Neural cell (in vitro differentiated cells): ENCODE measurements at regions not wholly inside any gene's neighbourhood (a gene's known extent, or its start where the extent isn't known, plus 50 kb on each side); places are given as distances from the start of the nearest gene placed in this dataset.

ENCODE experiments used
- H2AFZ ChIP-seq: fragments of 200-600, 300-800 bp; sonication (generic), shearing (Covaris generic); 2 replicates; pipeline ENCODE4 v1.6.0; 2014; ENCODE audit warnings: low read depth, mild to moderate bottlenecking, antibody characterized with exemption, low read length, moderate library complexity
- H3F3A ChIP-seq: fragments of 200-600 bp; shearing (Covaris generic); 2 replicates; pipeline ENCODE4 v1.6.1; 2016; ENCODE audit warnings: mild to moderate bottlenecking, moderate library complexity, mixed read lengths, antibody characterized with exemption, low read length; ENCODE audit not compliant: insufficient read depth, poor library complexity, severe bottlenecking
- H3K27ac ChIP-seq: fragments of 200-600, 300-800 bp; sonication (generic), shearing (Covaris generic); 2 replicates; pipeline ENCODE4 v1.5.1; 2014; ENCODE audit warnings: mild to moderate bottlenecking, low read length, moderate library complexity
- H3K27me3 ChIP-seq: fragments of 300-800, 200-600 bp; sonication (generic), shearing (Covaris generic); 2 replicates; pipeline ENCODE4 v1.6.0; 2014; ENCODE audit warnings: mild to moderate bottlenecking, low read depth, low read length, moderate library complexity; ENCODE audit not compliant: insufficient read depth
- H3K36me3 ChIP-seq: fragments of 300-800, 200-600 bp; sonication (generic), shearing (Covaris generic); 2 replicates; pipeline ENCODE4 v1.5.1; 2014; ENCODE audit warnings: mild to moderate bottlenecking, antibody characterized with exemption, low read length, moderate library complexity; ENCODE audit not compliant: insufficient read depth
- H3K4me2 ChIP-seq: fragments of 300-800, 200-600 bp; sonication (generic), shearing (Covaris generic); 2 replicates; pipeline ENCODE4 v1.6.0; 2014; ENCODE audit warnings: mild to moderate bottlenecking, low read length
- H3K4me3 ChIP-seq: fragments of 300-800, 200-600 bp; sonication (generic), shearing (Covaris generic); 2 replicates; pipeline ENCODE4 v1.5.1; 2014; ENCODE audit warnings: mild to moderate bottlenecking, low read length, moderate library complexity
- H3K79me2 ChIP-seq: fragments of 200-600 bp; shearing (Covaris generic); replicated peaks from 2 replicates; pipeline ENCODE4 v1.6.0; 2014; ENCODE audit warnings: mild to moderate bottlenecking, low read length, moderate library complexity; ENCODE audit not compliant: insufficient read depth
- H3K9ac ChIP-seq: fragments of 300-800, 200-600 bp; sonication (generic), shearing (Covaris generic); 2 replicates; pipeline ENCODE4 v1.6.1; 2016; ENCODE audit warnings: mild to moderate bottlenecking, low read length, mixed read lengths
- H3K9me2 ChIP-seq: fragments of 200-600 bp; shearing (Covaris generic); 2 replicates; pipeline ENCODE4 v1.6.1; 2016; ENCODE audit warnings: mild to moderate bottlenecking, low read length, mixed read lengths; ENCODE audit not compliant: insufficient read depth
- H3K9me3 ChIP-seq: fragments of 200-600, 300-800 bp; sonication (generic), shearing (Covaris generic); 2 replicates; pipeline ENCODE4 v1.6.1; 2016; ENCODE audit warnings: mild to moderate bottlenecking, mixed run types, low read length, moderate library complexity, mixed read lengths
- H4K20me1 ChIP-seq: fragments of 200-600 bp; shearing (Covaris generic); 2 replicates; pipeline ENCODE4 v1.6.1; 2016; ENCODE audit warnings: mild to moderate bottlenecking, mixed run types; ENCODE audit not compliant: insufficient read depth
- EP300 ChIP-seq: fragments of 450-650 bp; conservative IDR thresholded peaks from 2 replicates; pipeline ENCODE4 v1.6.1; 2014; ENCODE audit warnings: antibody characterized with exemption, mild to moderate bottlenecking, moderate library complexity; ENCODE audit not compliant: poor library complexity, severe bottlenecking
- EZH2 ChIP-seq: fragments of 200-600, 300-800 bp; shearing (Covaris generic), sonication (generic); IDR thresholded peaks from 2 replicates; pipeline ENCODE4 v1.6.1; 2014; ENCODE audit warnings: antibody characterized with exemption, low read length, borderline replicate concordance, mild to moderate bottlenecking; ENCODE audit not compliant: insufficient read depth, poor library complexity, severe bottlenecking
- MXI1 ChIP-seq: fragments of 450-650 bp; conservative IDR thresholded peaks from 2 replicates; pipeline ENCODE4 v1.6.1; 2014; ENCODE audit warnings: antibody characterized with exemption, mild to moderate bottlenecking; ENCODE audit not compliant: poor library complexity, severe bottlenecking
- POLR2AphosphoS5 ChIP-seq: IDR thresholded peaks from 2 replicates; pipeline ENCODE4 v1.6.1; 2012
- RAD21 ChIP-seq: fragments of 450-650 bp; conservative IDR thresholded peaks from 2 replicates; pipeline ENCODE4 v1.6.1; 2014; ENCODE audit warnings: antibody characterized with exemption, mild to moderate bottlenecking, moderate library complexity
- SMC3 ChIP-seq: fragments of 450-650 bp; conservative IDR thresholded peaks from 2 replicates; pipeline ENCODE4 v1.6.1; 2014; ENCODE audit warnings: antibody characterized with exemption, mild to moderate bottlenecking, moderate library complexity; ENCODE audit not compliant: poor library complexity
- TAF1 ChIP-seq: IDR thresholded peaks from 2 replicates; pipeline ENCODE4 v1.6.1; 2012; ENCODE audit warnings: low read depth
- TF ChIP-seq, protein P1 (sequence below): IDR thresholded peaks from 2 replicates; pipeline ENCODE4 v1.6.1; 2012; ENCODE audit warnings: borderline replicate concordance
- TF ChIP-seq, protein P2 (sequence below): fragments of 450-650 bp; IDR thresholded peaks from 2 replicates; pipeline ENCODE4 v1.5.1; 2014; ENCODE audit warnings: antibody characterized with exemption, mild to moderate bottlenecking, moderate library complexity; ENCODE audit not compliant: poor library complexity, severe bottlenecking

- no peaks in the 10 kb centered on the region for H3K36me3 ChIP-seq
- TF ChIP-seq, protein P1, sequence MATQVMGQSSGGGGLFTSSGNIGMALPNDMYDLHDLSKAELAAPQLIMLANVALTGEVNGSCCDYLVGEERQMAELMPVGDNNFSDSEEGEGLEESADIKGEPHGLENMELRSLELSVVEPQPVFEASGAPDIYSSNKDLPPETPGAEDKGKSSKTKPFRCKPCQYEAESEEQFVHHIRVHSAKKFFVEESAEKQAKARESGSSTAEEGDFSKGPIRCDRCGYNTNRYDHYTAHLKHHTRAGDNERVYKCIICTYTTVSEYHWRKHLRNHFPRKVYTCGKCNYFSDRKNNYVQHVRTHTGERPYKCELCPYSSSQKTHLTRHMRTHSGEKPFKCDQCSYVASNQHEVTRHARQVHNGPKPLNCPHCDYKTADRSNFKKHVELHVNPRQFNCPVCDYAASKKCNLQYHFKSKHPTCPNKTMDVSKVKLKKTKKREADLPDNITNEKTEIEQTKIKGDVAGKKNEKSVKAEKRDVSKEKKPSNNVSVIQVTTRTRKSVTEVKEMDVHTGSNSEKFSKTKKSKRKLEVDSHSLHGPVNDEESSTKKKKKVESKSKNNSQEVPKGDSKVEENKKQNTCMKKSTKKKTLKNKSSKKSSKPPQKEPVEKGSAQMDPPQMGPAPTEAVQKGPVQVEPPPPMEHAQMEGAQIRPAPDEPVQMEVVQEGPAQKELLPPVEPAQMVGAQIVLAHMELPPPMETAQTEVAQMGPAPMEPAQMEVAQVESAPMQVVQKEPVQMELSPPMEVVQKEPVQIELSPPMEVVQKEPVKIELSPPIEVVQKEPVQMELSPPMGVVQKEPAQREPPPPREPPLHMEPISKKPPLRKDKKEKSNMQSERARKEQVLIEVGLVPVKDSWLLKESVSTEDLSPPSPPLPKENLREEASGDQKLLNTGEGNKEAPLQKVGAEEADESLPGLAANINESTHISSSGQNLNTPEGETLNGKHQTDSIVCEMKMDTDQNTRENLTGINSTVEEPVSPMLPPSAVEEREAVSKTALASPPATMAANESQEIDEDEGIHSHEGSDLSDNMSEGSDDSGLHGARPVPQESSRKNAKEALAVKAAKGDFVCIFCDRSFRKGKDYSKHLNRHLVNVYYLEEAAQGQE = no peak
- TF ChIP-seq POLR2AphosphoS5 (no peak), RAD21 (no peak), MXI1 (no peak), EZH2 (no peak), TAF1 (no peak), SMC3 (no peak), EP300 (no peak)
- TF ChIP-seq, protein P2, sequence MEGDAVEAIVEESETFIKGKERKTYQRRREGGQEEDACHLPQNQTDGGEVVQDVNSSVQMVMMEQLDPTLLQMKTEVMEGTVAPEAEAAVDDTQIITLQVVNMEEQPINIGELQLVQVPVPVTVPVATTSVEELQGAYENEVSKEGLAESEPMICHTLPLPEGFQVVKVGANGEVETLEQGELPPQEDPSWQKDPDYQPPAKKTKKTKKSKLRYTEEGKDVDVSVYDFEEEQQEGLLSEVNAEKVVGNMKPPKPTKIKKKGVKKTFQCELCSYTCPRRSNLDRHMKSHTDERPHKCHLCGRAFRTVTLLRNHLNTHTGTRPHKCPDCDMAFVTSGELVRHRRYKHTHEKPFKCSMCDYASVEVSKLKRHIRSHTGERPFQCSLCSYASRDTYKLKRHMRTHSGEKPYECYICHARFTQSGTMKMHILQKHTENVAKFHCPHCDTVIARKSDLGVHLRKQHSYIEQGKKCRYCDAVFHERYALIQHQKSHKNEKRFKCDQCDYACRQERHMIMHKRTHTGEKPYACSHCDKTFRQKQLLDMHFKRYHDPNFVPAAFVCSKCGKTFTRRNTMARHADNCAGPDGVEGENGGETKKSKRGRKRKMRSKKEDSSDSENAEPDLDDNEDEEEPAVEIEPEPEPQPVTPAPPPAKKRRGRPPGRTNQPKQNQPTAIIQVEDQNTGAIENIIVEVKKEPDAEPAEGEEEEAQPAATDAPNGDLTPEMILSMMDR = no peak
- peak overlapping the region; percentile 40 for H3K4me3 ChIP-seq
- no peaks in the 10 kb centered on the region for H3F3A ChIP-seq
- H3K4me2 ChIP-seq = no peak overlapping the region
- no peaks in the 10 kb centered on the region for H3K9me3 ChIP-seq
- no peaks in the 10 kb centered on the region for H3K79me2 ChIP-seq
- no peak overlapping the region for H2AFZ ChIP-seq
- H3K9ac ChIP-seq = peak overlapping the region; percentile 20
- H3K27me3 ChIP-seq = peaks cover 7% of the 10 kb centered on the region
- no peaks in the 10 kb centered on the region for H3K9me2 ChIP-seq
- no peak overlapping the region for H3K27ac ChIP-seq
- no peaks in the 10 kb centered on the region for H4K20me1 ChIP-seq
These were observed 99.1 kb downstream of the SOX9 start for GRCh38 chr17:72219824-72220493.

GRCh38 chr17:72222661-72223380 is 102.0 kb downstream of the SOX9 start:
- Histone ChIP-seq H3K27me3 (peaks cover 7% of the 10 kb centered on the region), H3K4me3 (no peak overlapping the region), H3K9ac (no peak overlapping the region), H3K79me2 (no peaks in the 10 kb centered on the region), H3K27ac (no peak overlapping the region), H3F3A (no peaks in the 10 kb centered on the region), H3K4me2 (no peak overlapping the region), H3K36me3 (no peaks in the 10 kb centered on the region), H3K9me2 (no peaks in the 10 kb centered on the region), H4K20me1 (no peaks in the 10 kb centered on the region), H2AFZ (no peak overlapping the region), H3K9me3 (no peaks in the 10 kb centered on the region)
- no peak for TF ChIP-seq SMC3
